K562 (cell line): ENCODE measurements at regions not wholly inside any gene's neighbourhood (a gene's known extent, or its start where the extent isn't known, plus 50 kb on each side); places are given as distances from the start of the nearest gene placed in this dataset.

Experiments used
- FOSL1 ChIP-seq: fragments of 200-800 bp; sonication (Bioruptor generic); conservative IDR thresholded peaks from 2 replicates; pipeline ENCODE4 v1.6.1; 2016; ENCODE audit warnings: missing genetic modification characterization, missing compliant biosample characterization
- POLR2A ChIP-seq: fragments of 450-650 bp; conservative IDR thresholded peaks from 2 replicates; pipeline ENCODE4 v1.6.1; 2016
- ZEB2 ChIP-seq: fragments of 450-650 bp; IDR thresholded peaks from 2 replicates; pipeline ENCODE4 v1.6.1; 2016
- TF ChIP-seq, protein P1 (sequence below), 3 experiments: IDR thresholded peaks in 2 of 3; conservative IDR thresholded peaks in 1 of 3; 2 replicates each; pipeline ENCODE4 v1.5.1; 2011 to 2012; ENCODE audit warnings: low read length in 3 of 3, mild to moderate bottlenecking in 3 of 3, control low read depth in 2 of 3, improper control_type of control experiment in 1 of 3, inconsistent platforms in 1 of 3, low read depth in 1 of 3, mixed read lengths in 1 of 3, moderate library complexity in 1 of 3; ENCODE audit not compliant: insufficient read depth in 2 of 3
- TF ChIP-seq, protein P2 (sequence below): fragments of 150-350 bp; IDR thresholded peaks from 2 replicates; pipeline ENCODE4 v1.6.1; 2014; ENCODE audit warnings: low read depth, mild to moderate bottlenecking, low read length, borderline replicate concordance

DNA sequence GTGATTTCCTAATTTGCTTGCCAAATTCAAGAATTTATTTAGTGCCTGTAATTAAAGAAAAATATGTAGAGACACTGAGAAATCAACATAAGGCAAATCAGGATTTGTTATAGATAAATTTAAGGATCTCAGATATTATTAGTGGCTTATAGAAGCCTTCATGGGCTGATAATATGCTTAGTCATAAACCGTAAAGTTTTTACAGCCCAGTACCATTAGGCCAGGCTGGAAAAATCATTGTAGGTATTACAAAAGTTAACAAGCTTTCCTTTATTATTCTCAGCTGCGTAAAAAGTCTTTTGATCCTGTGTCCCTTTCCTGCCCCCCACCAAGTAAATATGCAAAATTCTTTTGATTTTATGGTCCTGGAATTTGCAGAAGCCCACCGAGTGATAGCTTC, 58.2 kb downstream of the SLITRK6 start:
- TF ChIP-seq, protein P1, sequence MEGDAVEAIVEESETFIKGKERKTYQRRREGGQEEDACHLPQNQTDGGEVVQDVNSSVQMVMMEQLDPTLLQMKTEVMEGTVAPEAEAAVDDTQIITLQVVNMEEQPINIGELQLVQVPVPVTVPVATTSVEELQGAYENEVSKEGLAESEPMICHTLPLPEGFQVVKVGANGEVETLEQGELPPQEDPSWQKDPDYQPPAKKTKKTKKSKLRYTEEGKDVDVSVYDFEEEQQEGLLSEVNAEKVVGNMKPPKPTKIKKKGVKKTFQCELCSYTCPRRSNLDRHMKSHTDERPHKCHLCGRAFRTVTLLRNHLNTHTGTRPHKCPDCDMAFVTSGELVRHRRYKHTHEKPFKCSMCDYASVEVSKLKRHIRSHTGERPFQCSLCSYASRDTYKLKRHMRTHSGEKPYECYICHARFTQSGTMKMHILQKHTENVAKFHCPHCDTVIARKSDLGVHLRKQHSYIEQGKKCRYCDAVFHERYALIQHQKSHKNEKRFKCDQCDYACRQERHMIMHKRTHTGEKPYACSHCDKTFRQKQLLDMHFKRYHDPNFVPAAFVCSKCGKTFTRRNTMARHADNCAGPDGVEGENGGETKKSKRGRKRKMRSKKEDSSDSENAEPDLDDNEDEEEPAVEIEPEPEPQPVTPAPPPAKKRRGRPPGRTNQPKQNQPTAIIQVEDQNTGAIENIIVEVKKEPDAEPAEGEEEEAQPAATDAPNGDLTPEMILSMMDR (IDR thresholded peaks at IDR 0.05 in 2 of 3, conservative IDR thresholded peaks at IDR 0.05 in 1 of 3; ENCODE audit: insufficient read depth in 2 of 3, low read depth in 1 of 3, low read length in 3 of 3), result no peak
- TF ChIP-seq POLR2A (no peak), ZEB2 (no peak), FOSL1 (tag) (no peak)
- TF ChIP-seq, protein P2, sequence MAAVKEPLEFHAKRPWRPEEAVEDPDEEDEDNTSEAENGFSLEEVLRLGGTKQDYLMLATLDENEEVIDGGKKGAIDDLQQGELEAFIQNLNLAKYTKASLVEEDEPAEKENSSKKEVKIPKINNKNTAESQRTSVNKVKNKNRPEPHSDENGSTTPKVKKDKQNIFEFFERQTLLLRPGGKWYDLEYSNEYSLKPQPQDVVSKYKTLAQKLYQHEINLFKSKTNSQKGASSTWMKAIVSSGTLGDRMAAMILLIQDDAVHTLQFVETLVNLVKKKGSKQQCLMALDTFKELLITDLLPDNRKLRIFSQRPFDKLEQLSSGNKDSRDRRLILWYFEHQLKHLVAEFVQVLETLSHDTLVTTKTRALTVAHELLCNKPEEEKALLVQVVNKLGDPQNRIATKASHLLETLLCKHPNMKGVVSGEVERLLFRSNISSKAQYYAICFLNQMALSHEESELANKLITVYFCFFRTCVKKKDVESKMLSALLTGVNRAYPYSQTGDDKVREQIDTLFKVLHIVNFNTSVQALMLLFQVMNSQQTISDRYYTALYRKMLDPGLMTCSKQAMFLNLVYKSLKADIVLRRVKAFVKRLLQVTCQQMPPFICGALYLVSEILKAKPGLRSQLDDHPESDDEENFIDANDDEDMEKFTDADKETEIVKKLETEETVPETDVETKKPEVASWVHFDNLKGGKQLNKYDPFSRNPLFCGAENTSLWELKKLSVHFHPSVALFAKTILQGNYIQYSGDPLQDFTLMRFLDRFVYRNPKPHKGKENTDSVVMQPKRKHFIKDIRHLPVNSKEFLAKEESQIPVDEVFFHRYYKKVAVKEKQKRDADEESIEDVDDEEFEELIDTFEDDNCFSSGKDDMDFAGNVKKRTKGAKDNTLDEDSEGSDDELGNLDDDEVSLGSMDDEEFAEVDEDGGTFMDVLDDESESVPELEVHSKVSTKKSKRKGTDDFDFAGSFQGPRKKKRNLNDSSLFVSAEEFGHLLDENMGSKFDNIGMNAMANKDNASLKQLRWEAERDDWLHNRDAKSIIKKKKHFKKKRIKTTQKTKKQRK, result no peak
